SK-N-SH (cell line): ENCODE measurements at regions not wholly inside any gene's neighbourhood (a gene's known extent, or its start where the extent isn't known, plus 50 kb on each side); places are given as distances from the start of the nearest gene placed in this dataset.

Experiments used
- CTCF ChIA-PET: fragments of 300-600, 350-600 bp; formaldehyde crosslinking; extraction: SDS; loops from one replicate; lab custom pipeline; 2021; lab: Yijun Ruan, JAX
- POLR2A ChIA-PET: fragments of 350-600 bp; sonication (Branson Sonifier 250); formaldehyde crosslinking; extraction: SDS; loops from one replicate; lab custom pipeline; 2020; ENCODE audit warnings: antibody characterized with exemption, inconsistent platforms; lab: Yijun Ruan, JAX
- DNase-seq: peaks from one replicate; pipeline ENCODE4 v3.0.0; 2012
- H2AFZ ChIP-seq: fragments of 200-600 bp; sonication (generic); 2 replicates; pipeline ENCODE4 v1.8.1; 2016; ENCODE audit warnings: antibody characterized with exemption, mild to moderate bottlenecking, low read depth
- H3F3A ChIP-seq: fragments of 200-600 bp; sonication (generic); replicated peaks from 2 replicates; pipeline ENCODE3; 2016; ENCODE audit warnings: antibody characterized with exemption, mild to moderate bottlenecking; ENCODE audit not compliant: insufficient read depth
- H3K27ac ChIP-seq, 2 experiments: fragments of 200-500 bp in 1 of 2; fragments of 200-600 bp in 1 of 2; sonication (Bioruptor generic) in 1 of 2; sonication (generic), shearing (Covaris generic) in 1 of 2; 2 replicates each; pipeline versions ENCODE4 v1.5.1 to v1.6.1; 2014 to 2016; ENCODE audit warnings: low read depth in 2 of 2, inconsistent platforms in 1 of 2, low read length in 1 of 2, mild to moderate bottlenecking in 1 of 2, mixed read lengths in 1 of 2
- H3K27me3 ChIP-seq: fragments of 200-600 bp; sonication (generic), shearing (Covaris generic); 2 replicates; pipeline ENCODE4 v1.6.1; 2016; ENCODE audit warnings: mixed run types; ENCODE audit not compliant: insufficient read depth
- H3K36me3 ChIP-seq, 2 experiments: fragments of 200-500 bp in 1 of 2; fragments of 200-600 bp in 1 of 2; sonication (Bioruptor generic) in 1 of 2; sonication (generic) in 1 of 2; replicated peaks in 1 of 2; 2 replicates each; pipeline versions ENCODE3 to v1.5.1; 2014 to 2016; ENCODE audit warnings: low read length in 1 of 2, mild to moderate bottlenecking in 1 of 2; ENCODE audit not compliant: insufficient read depth in 2 of 2, control insufficient read depth in 1 of 2
- H3K4me1 ChIP-seq, 2 experiments: fragments of 200-500 bp in 1 of 2; fragments of 200-600 bp in 1 of 2; sonication (Bioruptor generic) in 1 of 2; sonication (generic), shearing (Covaris generic) in 1 of 2; 2 replicates each; pipeline versions ENCODE4 v1.5.1 to v1.6.1; 2014 to 2016; ENCODE audit warnings: low read depth in 1 of 2, low read length in 1 of 2, mixed run types in 1 of 2; ENCODE audit not compliant: insufficient read depth in 2 of 2, control insufficient read depth in 1 of 2
- H3K4me2 ChIP-seq: fragments of 200-600 bp; sonication (generic), shearing (Covaris generic); 2 replicates; pipeline ENCODE4 v1.6.1; 2017; ENCODE audit warnings: mixed run types
- H3K4me3 ChIP-seq, 2 experiments: fragments of 200-500 bp in 1 of 2; fragments of 200-600 bp in 1 of 2; sonication (Bioruptor generic) in 1 of 2; sonication (generic), shearing (Covaris generic) in 1 of 2; 2 replicates each; pipeline versions ENCODE4 v1.5.1 to v1.8.1; 2014 to 2016; ENCODE audit warnings: low read depth in 2 of 2, inconsistent platforms in 1 of 2, low read length in 1 of 2, mild to moderate bottlenecking in 1 of 2, mixed read lengths in 1 of 2, moderate library complexity in 1 of 2
- H3K79me2 ChIP-seq: fragments of 200-600 bp; sonication (generic); 2 replicates; pipeline ENCODE4 v1.8.1; 2017; ENCODE audit warnings: mild to moderate bottlenecking; ENCODE audit not compliant: insufficient read depth
- H3K9ac ChIP-seq: fragments of 200-600 bp; sonication (generic); 2 replicates; pipeline ENCODE4 v1.6.1; 2017; ENCODE audit warnings: mixed run types
- H3K9me2 ChIP-seq: fragments of 200-600 bp; sonication (generic); 2 replicates; pipeline ENCODE4 v1.6.1; 2017; ENCODE audit warnings: mixed run types
- H3K9me3 ChIP-seq: fragments of 200-600 bp; sonication (generic); 2 replicates; pipeline ENCODE4 v1.6.1; 2017; ENCODE audit warnings: mixed run types, mild to moderate bottlenecking, moderate library complexity
- H4K20me1 ChIP-seq: fragments of 200-600 bp; sonication (generic); 2 replicates; pipeline ENCODE4 v1.6.1; 2017; ENCODE audit warnings: mild to moderate bottlenecking, mixed run types; ENCODE audit not compliant: insufficient read depth
- CHD2 ChIP-seq: fragments of 150-350 bp; IDR thresholded peaks from 2 replicates; pipeline ENCODE4 v1.6.1; 2018; ENCODE audit warnings: low read length; ENCODE audit not compliant: partially characterized antibody
- CTCF ChIP-seq: fragments of 200-600 bp; sonication (generic); IDR thresholded peaks from 2 replicates; pipeline ENCODE4 v1.6.1; 2017; ENCODE audit warnings: antibody characterized with exemption, mild to moderate bottlenecking, moderate library complexity
- ELF1 ChIP-seq: IDR thresholded peaks from 2 replicates; pipeline ENCODE4 v1.4.0; 2012
- EP300 ChIP-seq, 2 experiments: IDR thresholded peaks; 2 replicates each; pipeline versions ENCODE4 v1.4.0 to v1.6.1; 2012; ENCODE audit warnings: borderline replicate concordance in 1 of 2, low read depth in 1 of 2, low read length in 1 of 2
- FOXJ3 ChIP-seq: sonication (generic); formaldehyde crosslinking; IDR thresholded peaks from 2 replicates; pipeline ENCODE4 v1.5.1; 2020; ENCODE audit warnings: mild to moderate bottlenecking, missing genetic modification reagents
- FOXM1 ChIP-seq: IDR thresholded peaks from 2 replicates; pipeline ENCODE4 v1.4.0; 2012; ENCODE audit warnings: low read depth, mild to moderate bottlenecking
- GABPA ChIP-seq: IDR thresholded peaks from 2 replicates; pipeline ENCODE4 v1.4.0; 2012; ENCODE audit warnings: low read depth, mild to moderate bottlenecking
- GATA2 ChIP-seq: sonication (generic); formaldehyde crosslinking; IDR thresholded peaks from 2 replicates; pipeline ENCODE4 v1.5.0; 2020; ENCODE audit warnings: mild to moderate bottlenecking, missing genetic modification reagents
- JUND ChIP-seq: IDR thresholded peaks from 2 replicates; pipeline ENCODE4 v1.4.0; 2012
- MXI1 ChIP-seq: IDR thresholded peaks from 2 replicates; pipeline ENCODE4 v1.6.1; 2012; ENCODE audit warnings: mild to moderate bottlenecking, low read depth, low read length, improper control_type of control experiment
- NFIC ChIP-seq: IDR thresholded peaks from 2 replicates; pipeline ENCODE4 v1.4.0; 2012; ENCODE audit warnings: borderline replicate concordance
- RAD21 ChIP-seq: IDR thresholded peaks from 2 replicates; pipeline ENCODE4 v1.6.1; 2012; ENCODE audit warnings: mild to moderate bottlenecking, low read length
- RCOR1 ChIP-seq: fragments of 150-350 bp; IDR thresholded peaks from 2 replicates; pipeline ENCODE4 v1.6.1; 2017; ENCODE audit warnings: antibody characterized with exemption, low read length
- REST ChIP-seq: IDR thresholded peaks from 2 replicates; pipeline ENCODE4 v1.6.1; 2012; ENCODE audit warnings: mild to moderate bottlenecking, low read depth, low read length, moderate library complexity
- RXRA ChIP-seq: IDR thresholded peaks from 2 replicates; pipeline ENCODE4 v1.4.0; 2012; ENCODE audit warnings: low read depth, mild to moderate bottlenecking, borderline replicate concordance
- SIN3A ChIP-seq: IDR thresholded peaks from 2 replicates; pipeline ENCODE4 v1.6.1; 2012; ENCODE audit warnings: low read depth, mild to moderate bottlenecking, low read length, moderate library complexity, borderline replicate concordance
- TCF12 ChIP-seq: IDR thresholded peaks from 2 replicates; pipeline ENCODE4 v1.4.0; 2012
- USF2 ChIP-seq: fragments of 150-350 bp; IDR thresholded peaks from 2 replicates; pipeline ENCODE4 v1.6.1; 2017; ENCODE audit warnings: antibody characterized with exemption, low read length, low read depth, borderline replicate concordance
- WGBS: methylation state at CpG from one replicate; pipeline ENCODE4 v1.1.6; 2017; ENCODE audit warnings: low lambda C conversion rate; 5-methylcytosine and 5-hydroxymethylcytosine counted together

GRCh38 chrX:94041881-94042280 is 367.9 kb downstream of the FAM133A start:
- 0% methylated on average over 1 of the region's 2 CpGs for whole genome bisulfite sequencing
- POLR2A ChIA-PET: no interaction called here
- Histone ChIP-seq H2AFZ (no peak overlapping the region), H3K9me2 (no peaks in the 10 kb centered on the region), H3F3A (no peaks in the 10 kb centered on the region), H3K4me1 (no peaks in the 10 kb centered on the region), H3K4me2 (no peak overlapping the region), H3K9me3 (no peaks in the 10 kb centered on the region), H3K27ac (no peak overlapping the region), H3K4me3 (no peak overlapping the region), H3K27me3 (no peaks in the 10 kb centered on the region), H3K36me3 (no peaks in the 10 kb centered on the region), H3K79me2 (no peaks in the 10 kb centered on the region), H4K20me1 (no peaks in the 10 kb centered on the region), H3K9ac (no peak overlapping the region)
- no peak for TF ChIP-seq MXI1
- TF ChIP-seq RAD21: no peak
- TF ChIP-seq GABPA: no peak
- no peak for TF ChIP-seq EP300 (IDR thresholded peaks at IDR 0.05; ENCODE audit: borderline replicate concordance in 1 of 2, low read depth in 1 of 2, low read length in 1 of 2)
- TF ChIP-seq CHD2: no peak
- TF ChIP-seq NFIC: no peak
- no peak for TF ChIP-seq GATA2 (CRISPR knock-in tag)
- TF ChIP-seq RCOR1: no peak
- TF ChIP-seq SIN3A: no peak
- no peak for TF ChIP-seq JUND
- no peak for TF ChIP-seq RXRA
- TF ChIP-seq FOXJ3 (CRISPR knock-in tag): no peak
- no peak for TF ChIP-seq REST
- TF ChIP-seq TCF12: no peak
- no peak for TF ChIP-seq FOXM1
- no peak for TF ChIP-seq CTCF
- no peak for TF ChIP-seq USF2
- no peak for TF ChIP-seq ELF1
- CTCF ChIA-PET: interaction anchor here (0.6 to 1.3 kb wide), 2 partner anchors 10 to 168 kb away, joined by 3 read pairs; no protein-coding TSS in a partner anchor
- no peak for DNase-seq
